ENCODE measurements at regions not wholly inside any gene's neighbourhood (a gene's known extent, or its start where the extent isn't known, plus 50 kb on each side); places are given as distances from the start of the nearest gene placed in this dataset.

DNA sequence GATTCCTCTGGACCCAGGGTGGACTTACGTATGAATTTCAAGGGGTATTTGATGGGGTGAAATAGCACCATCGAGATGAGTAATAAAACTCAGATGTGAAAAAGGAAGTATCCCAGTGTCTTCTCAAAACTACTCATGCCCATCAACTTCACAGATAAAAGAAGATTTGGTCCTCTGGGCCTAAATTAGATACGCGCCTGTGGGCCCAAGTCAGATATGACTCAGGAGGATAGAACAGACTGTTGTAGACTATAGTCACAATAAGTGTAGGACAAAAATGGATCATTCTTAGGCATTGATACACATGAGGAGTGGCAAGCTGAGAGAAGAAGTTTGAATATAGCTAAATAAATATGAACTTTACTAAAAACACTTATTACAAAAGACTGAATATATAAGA lies 2438.8 kb downstream of the PCDH9 start:
- no peaks in the 10 kb centered on the region for H3K27me3 Mint-ChIP-seq
- no peaks in the 10 kb centered on the region for H3K4me1 Mint-ChIP-seq
- H3K4me3 Mint-ChIP-seq, result no peak overlapping the region
- no peak overlapping the region for H3K27ac Mint-ChIP-seq
- DNase-seq, result no peak
- ATAC-seq, result no peak
- H3K36me3 Mint-ChIP-seq (ENCODE audit: low read depth), result no peaks in the 10 kb centered on the region
- H3K9me3 Mint-ChIP-seq, result peaks cover 9% of the 10 kb centered on the region

DNA sequence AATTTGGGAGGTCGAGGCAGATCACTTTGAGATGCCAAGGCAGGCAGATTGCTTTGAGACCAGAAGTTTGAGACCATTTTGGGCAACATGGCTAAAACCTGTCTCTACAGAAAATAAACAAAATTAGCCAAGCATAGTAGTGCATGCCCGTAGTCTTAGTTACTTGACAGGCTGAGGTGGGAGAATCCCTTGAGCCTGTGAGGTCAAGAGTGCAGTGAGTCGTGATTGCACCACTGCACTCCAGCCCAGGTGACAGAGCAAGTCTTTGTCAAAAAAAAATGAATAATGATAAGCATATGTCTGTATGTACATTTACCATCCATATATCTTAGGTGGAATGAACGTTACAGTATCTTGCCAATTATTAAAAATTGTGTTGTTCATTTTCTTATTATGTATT lies 2447.7 kb downstream of the PCDH9 start:
- H3K9me3 Mint-ChIP-seq, result no peaks in the 10 kb centered on the region
- no peaks in the 10 kb centered on the region for H3K36me3 Mint-ChIP-seq (ENCODE audit: low read depth)
- no peak for ATAC-seq
- H3K27ac Mint-ChIP-seq, result no peak overlapping the region
- no peaks in the 10 kb centered on the region for H3K27me3 Mint-ChIP-seq
- no peaks in the 10 kb centered on the region for H3K4me1 Mint-ChIP-seq
- DNase-seq, result no peak
- no peak overlapping the region for H3K4me3 Mint-ChIP-seq

GRCh38 chr13:64778002-64778401 lies 2452.1 kb downstream of the PCDH9 start:
- no peaks in the 10 kb centered on the region for H3K36me3 Mint-ChIP-seq (ENCODE audit: low read depth)
- H3K27me3 Mint-ChIP-seq, result no peaks in the 10 kb centered on the region
- no peak overlapping the region for H3K4me3 Mint-ChIP-seq
- no peak overlapping the region for H3K27ac Mint-ChIP-seq
- peaks cover 4% of the 10 kb centered on the region for H3K9me3 Mint-ChIP-seq
- ATAC-seq, result no peak
- H3K4me1 Mint-ChIP-seq, result no peaks in the 10 kb centered on the region
- no peak for DNase-seq

GRCh38 chr13:64774915-64775314 lies 2455.2 kb downstream of the PCDH9 start:
- no peak overlapping the region for H3K27ac Mint-ChIP-seq
- DNase-seq, result no peak
- H3K36me3 Mint-ChIP-seq (ENCODE audit: low read depth), result no peaks in the 10 kb centered on the region
- no peaks in the 10 kb centered on the region for H3K27me3 Mint-ChIP-seq
- peaks cover 16% of the 10 kb centered on the region for H3K9me3 Mint-ChIP-seq
- no peaks in the 10 kb centered on the region for H3K4me1 Mint-ChIP-seq
- H3K4me3 Mint-ChIP-seq, result no peak overlapping the region
- no peak for ATAC-seq

DNA sequence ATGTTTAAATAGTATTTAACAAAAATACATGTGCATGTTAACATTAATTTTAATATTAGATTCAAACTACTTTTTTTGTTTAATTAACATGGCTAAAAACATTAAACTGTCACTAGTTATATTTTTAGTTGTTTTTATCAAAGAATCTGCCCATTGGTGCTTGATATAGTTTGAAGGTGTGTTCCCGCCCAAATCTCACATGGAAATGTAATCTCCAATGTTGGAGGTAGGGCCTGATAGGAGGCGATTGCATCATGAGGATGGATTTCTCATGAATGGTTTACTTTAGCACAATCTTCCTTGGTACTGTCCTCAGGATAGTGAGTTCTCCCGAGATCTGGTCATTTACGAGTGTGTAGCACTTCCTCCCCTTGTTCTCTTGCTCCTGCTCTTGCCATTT lies 2459.4 kb downstream of the PCDH9 start:
- H3K36me3 Mint-ChIP-seq (ENCODE audit: low read depth), result no peaks in the 10 kb centered on the region
- ATAC-seq (no peak), DNase-seq (no peak)
- peaks cover 16% of the 10 kb centered on the region for H3K9me3 Mint-ChIP-seq
- H3K27ac Mint-ChIP-seq, result no peak overlapping the region
- no peaks in the 10 kb centered on the region for H3K4me1 Mint-ChIP-seq
- no peak overlapping the region for H3K4me3 Mint-ChIP-seq
- no peaks in the 10 kb centered on the region for H3K27me3 Mint-ChIP-seq

- H3K27me3 Mint-ChIP-seq, result no peaks in the 10 kb centered on the region
- H3K4me3 Mint-ChIP-seq, result no peak overlapping the region
- no peak for DNase-seq
- H3K27ac Mint-ChIP-seq, result no peak overlapping the region
- no peak for ATAC-seq
- H3K36me3 Mint-ChIP-seq (ENCODE audit: low read depth), result no peaks in the 10 kb centered on the region
- peaks cover 8% of the 10 kb centered on the region for H3K9me3 Mint-ChIP-seq
- no peaks in the 10 kb centered on the region for H3K4me1 Mint-ChIP-seq
Observed at GRCh38 chr13:64767054-64767453, 2463.1 kb downstream of the PCDH9 start.

DNA sequence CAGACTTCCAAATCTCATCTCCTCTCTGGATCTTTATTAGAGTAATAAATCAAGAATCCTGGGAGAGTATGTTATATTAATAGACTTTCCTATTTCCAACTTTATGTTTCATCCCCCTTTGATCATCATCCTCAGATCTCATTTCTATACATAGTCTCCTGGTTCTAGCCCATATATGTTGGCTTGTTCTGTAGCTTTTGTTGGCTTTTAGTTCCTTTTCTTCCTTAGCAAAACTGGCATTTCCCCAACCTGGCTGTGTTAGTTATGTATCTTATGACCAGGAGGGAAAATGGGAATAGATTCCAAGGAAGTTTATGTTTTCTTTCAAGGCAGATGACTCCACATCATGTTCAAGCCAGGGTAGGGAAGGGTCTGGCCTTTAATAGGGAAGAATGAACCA lies 2464.5 kb downstream of the PCDH9 start:
- Mint-ChIP-seq H3K27me3 (no peaks in the 10 kb centered on the region), H3K4me3 (no peak overlapping the region), H3K27ac (no peak overlapping the region), H3K36me3 (ENCODE audit: low read depth) (no peaks in the 10 kb centered on the region), H3K4me1 (no peaks in the 10 kb centered on the region), H3K9me3 (peaks cover 5% of the 10 kb centered on the region)
- DNase-seq (no peak), ATAC-seq (no peak)

DNA sequence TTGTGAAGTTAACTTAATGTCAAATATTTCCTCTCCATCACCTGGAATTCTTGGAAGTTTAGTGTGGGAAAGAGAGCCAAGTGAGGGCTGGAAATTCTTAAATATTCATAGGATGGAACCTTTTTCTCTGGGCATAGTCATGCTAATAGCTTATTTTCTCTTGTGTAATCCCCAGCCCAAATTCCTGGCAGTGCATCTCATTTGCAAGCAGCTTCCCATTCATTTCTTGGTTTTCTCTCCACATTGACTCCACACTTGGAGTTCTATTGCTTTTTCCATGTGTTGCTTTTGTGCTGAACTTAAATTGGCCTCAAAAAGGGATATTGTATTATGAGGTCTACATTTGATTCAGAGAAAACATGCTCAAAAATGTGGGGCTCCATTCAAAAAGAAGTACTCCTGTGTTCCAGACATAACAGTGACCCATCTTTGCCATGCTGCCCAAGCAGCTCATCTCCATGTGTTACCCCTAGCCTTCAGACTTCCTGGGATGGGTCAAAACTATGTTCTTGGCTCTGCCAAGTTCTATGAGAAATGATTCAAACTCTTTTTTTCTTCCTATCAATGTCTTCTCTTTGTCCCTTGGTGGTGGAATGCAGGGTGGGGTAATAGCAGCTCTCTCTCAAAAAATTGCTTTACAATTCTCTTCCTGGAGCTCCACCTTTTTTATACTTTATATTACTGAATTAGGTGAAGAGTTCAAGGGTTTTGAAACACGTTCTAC lies 2471.5 kb downstream of the PCDH9 start:
- H3K9me3 Mint-ChIP-seq, result peaks cover 23% of the 10 kb centered on the region
- no peak overlapping the region for H3K27ac Mint-ChIP-seq

DNA sequence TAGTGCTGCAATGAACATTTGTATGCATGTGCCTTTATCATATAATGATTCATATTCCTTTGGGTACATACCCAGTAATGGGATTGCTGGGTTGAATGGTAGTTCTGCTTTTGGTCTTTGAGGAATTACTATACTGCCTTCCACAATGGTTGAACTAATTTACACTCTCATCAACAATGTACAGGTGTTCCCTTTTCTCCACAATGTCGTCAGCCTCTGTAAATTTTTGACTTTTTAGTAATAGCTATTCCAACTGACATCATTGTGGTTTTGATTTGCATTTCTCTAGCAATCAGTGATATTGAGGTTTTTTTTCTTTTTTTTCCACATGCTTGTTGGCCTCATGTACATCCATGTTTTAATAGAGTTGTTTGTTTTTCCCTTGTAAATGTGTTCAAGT lies 2473.5 kb downstream of the PCDH9 start:
- peaks cover 22% of the 10 kb centered on the region for H3K9me3 Mint-ChIP-seq
- no peaks in the 10 kb centered on the region for H3K4me1 Mint-ChIP-seq
- no peak overlapping the region for H3K4me3 Mint-ChIP-seq
- ATAC-seq, result no peak
- no peaks in the 10 kb centered on the region for H3K27me3 Mint-ChIP-seq
- no peak for DNase-seq
- H3K27ac Mint-ChIP-seq, result no peak overlapping the region
- H3K36me3 Mint-ChIP-seq (ENCODE audit: low read depth), result no peaks in the 10 kb centered on the region

More for the DNA sequence above, 2471.5 kb downstream of the PCDH9 start:
- Mint-ChIP-seq H3K27me3 (no peaks in the 10 kb centered on the region), H3K36me3 (ENCODE audit: low read depth) (no peaks in the 10 kb centered on the region), H3K4me1 (no peaks in the 10 kb centered on the region), H3K4me3 (no peak overlapping the region)
- DNase-seq (no peak), ATAC-seq (no peak)

DNA sequence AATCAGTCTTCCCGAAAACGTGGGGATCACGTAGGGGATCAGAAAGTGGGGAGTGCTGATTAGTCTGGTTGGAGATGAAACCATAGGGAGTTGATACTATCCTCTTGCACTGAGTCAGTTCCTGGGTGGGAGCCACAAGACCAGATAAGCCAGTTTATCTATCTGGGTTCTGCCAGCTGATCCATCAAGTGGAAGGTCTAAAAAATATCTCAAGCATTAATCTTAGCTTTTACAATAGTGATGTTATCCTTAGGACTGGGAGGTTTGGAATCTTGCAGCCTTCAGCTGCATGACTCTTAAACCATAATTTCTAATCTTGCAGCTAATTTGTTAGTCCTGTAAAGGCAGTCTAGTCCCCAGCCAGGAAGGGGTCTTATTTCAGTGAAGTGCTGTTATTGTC lies 2474.2 kb downstream of the PCDH9 start:
- Mint-ChIP-seq H3K4me1 (no peaks in the 10 kb centered on the region), H3K36me3 (ENCODE audit: low read depth) (no peaks in the 10 kb centered on the region), H3K9me3 (peaks cover 22% of the 10 kb centered on the region), H3K4me3 (no peak overlapping the region), H3K27ac (no peak overlapping the region), H3K27me3 (no peaks in the 10 kb centered on the region)
- ATAC-seq (no peak), DNase-seq (no peak)

- Mint-ChIP-seq H3K27ac (no peak overlapping the region), H3K9me3 (peaks cover 14% of the 10 kb centered on the region), H3K4me3 (no peak overlapping the region), H3K36me3 (ENCODE audit: low read depth) (no peaks in the 10 kb centered on the region), H3K4me1 (no peaks in the 10 kb centered on the region), H3K27me3 (no peaks in the 10 kb centered on the region)
- ATAC-seq (no peak), DNase-seq (no peak)
Observed at GRCh38 chr13:64753233-64754000, 2476.7 kb downstream of the PCDH9 start.

DNA sequence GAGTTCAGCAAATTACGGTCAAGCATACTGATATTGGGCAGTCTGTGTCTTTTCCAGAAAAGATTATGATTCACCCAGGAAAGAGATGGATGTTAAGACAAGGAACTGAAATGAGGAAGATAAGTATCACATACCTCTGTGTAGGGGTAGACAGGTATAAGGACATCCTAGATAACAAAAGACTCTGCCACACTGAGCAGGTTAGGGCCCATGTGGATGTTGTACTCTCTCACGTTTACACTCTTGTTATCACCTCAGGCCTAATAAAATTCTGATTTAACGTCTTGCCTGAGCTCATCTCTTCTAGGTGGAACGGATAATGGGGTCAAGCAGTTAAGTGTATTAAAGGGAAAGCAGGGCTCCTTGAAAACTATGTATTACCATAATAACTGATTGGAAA lies 2480.8 kb downstream of the PCDH9 start:
- Mint-ChIP-seq H3K4me3 (no peak overlapping the region), H3K9me3 (peaks cover 8% of the 10 kb centered on the region), H3K36me3 (ENCODE audit: low read depth) (no peaks in the 10 kb centered on the region), H3K27ac (no peak overlapping the region), H3K27me3 (no peaks in the 10 kb centered on the region), H3K4me1 (no peaks in the 10 kb centered on the region)
- DNase-seq (no peak), ATAC-seq (no peak)

- H3K27ac Mint-ChIP-seq, result no peak overlapping the region
- H3K9me3 Mint-ChIP-seq, result peaks cover 8% of the 10 kb centered on the region
- no peak overlapping the region for H3K4me3 Mint-ChIP-seq
- H3K4me1 Mint-ChIP-seq, result no peaks in the 10 kb centered on the region
- no peaks in the 10 kb centered on the region for H3K27me3 Mint-ChIP-seq
- no peak for ATAC-seq
- no peaks in the 10 kb centered on the region for H3K36me3 Mint-ChIP-seq (ENCODE audit: low read depth)
- DNase-seq, result no peak
Observed at GRCh38 chr13:64746845-64747244, 2483.3 kb downstream of the PCDH9 start.

DNA sequence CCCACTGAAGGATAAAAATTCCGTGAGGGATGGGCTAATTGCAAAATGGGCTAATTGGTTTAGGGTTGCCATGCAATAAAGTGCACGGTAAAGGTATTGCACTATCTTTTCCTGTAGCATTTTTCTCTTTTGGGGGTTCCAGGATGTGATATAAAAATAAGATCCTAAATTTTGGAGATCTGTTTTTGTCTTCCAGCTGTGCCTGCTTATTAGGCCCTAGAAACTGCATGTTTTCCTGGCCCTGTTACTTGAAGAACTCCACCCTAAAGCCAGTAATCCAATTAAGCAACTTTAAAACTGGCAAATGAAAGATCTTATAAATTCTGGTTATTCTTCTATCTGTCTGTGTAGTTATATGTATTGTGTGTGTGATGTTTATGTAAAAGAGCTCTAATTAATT lies 2489.6 kb downstream of the PCDH9 start:
- Mint-ChIP-seq H3K27me3 (no peaks in the 10 kb centered on the region), H3K4me1 (no peaks in the 10 kb centered on the region), H3K9me3 (peaks cover 14% of the 10 kb centered on the region), H3K36me3 (ENCODE audit: low read depth) (no peaks in the 10 kb centered on the region), H3K4me3 (no peak overlapping the region), H3K27ac (no peak overlapping the region)
- ATAC-seq (no peak), DNase-seq (no peak)

- DNase-seq, result no peak
- H3K9me3 Mint-ChIP-seq, result peaks cover 6% of the 10 kb centered on the region
- no peaks in the 10 kb centered on the region for H3K36me3 Mint-ChIP-seq (ENCODE audit: low read depth)
- no peak for ATAC-seq
- H3K4me1 Mint-ChIP-seq, result no peaks in the 10 kb centered on the region
- H3K4me3 Mint-ChIP-seq, result no peak overlapping the region
- no peaks in the 10 kb centered on the region for H3K27me3 Mint-ChIP-seq
- no peak overlapping the region for H3K27ac Mint-ChIP-seq
Observed at GRCh38 chr13:64725492-64725891, 2504.6 kb downstream of the PCDH9 start.
